Superior temporal gyrus (tissue), 1 donor: ENCODE measurements at regions not wholly inside any gene's neighbourhood (a gene's known extent, or its start where the extent isn't known, plus 50 kb on each side); places are given as distances from the start of the nearest gene placed in this dataset.
"Not testable (repeated sequence)": the region's sequence is repeated elsewhere in the genome, so short reads cannot be mapped to it uniquely, and the experiment has no call there.

Experiments used
- DNase-seq: peaks from one replicate; pipeline ENCODE4 v3.0.0-alpha.2; 2016; ENCODE audit errors: extremely low spot score

GRCh38 chr11:112697391-112698178 lies 263.6 kb upstream of the NCAM1 start:
- peak; percentile 91 for DNase-seq

DNA sequence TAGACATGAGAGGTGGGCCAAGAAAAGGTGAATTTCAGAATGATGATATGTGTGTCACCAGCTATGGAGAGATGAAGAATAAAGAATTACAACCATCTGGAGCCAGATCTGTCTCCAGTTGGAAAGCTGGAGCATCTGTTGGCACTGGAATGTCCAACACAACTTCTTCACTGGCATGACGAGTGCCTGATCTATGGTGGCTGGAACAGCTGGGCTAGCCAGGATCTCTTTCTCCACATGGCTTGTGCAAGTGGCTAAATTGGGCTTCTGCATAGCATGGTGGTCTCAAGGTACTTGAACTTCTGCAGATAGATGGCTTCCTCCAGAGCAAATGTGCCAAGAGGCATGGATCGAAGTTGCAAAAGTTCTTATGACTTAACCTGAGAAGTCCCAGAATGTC lies 256.1 kb upstream of the NCAM1 start:
- no peak for DNase-seq

GRCh38 chr11:112706863-112707262 lies 254.4 kb upstream of the NCAM1 start:
- no peak for DNase-seq

DNA sequence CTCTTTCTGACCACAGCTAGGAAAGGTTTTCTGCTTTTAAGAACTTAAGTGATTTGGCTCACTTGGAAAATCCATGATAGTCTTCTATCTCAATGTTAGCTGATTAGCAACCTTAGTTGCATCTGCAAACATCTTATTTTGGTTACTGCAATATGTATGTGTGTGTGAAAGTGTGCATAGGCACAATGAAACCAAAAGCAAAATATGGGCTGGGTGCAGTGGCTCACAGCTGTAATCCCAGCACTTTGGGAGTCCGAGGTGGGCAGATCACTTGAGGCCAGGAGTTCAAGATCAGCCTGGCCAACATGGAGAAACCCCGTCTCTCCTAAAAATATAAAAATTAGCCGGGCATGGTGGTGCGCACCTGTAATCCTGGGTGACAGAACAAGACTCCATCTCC lies 246.9 kb upstream of the NCAM1 start:
- not testable (repeated sequence) for DNase-seq

- no peak for DNase-seq
These were observed 246.2 kb upstream of the NCAM1 start for GRCh38 chr11:112715056-112715455.

GRCh38 chr11:112718483-112718882 lies 242.7 kb upstream of the NCAM1 start:
- DNase-seq: no peak

DNA sequence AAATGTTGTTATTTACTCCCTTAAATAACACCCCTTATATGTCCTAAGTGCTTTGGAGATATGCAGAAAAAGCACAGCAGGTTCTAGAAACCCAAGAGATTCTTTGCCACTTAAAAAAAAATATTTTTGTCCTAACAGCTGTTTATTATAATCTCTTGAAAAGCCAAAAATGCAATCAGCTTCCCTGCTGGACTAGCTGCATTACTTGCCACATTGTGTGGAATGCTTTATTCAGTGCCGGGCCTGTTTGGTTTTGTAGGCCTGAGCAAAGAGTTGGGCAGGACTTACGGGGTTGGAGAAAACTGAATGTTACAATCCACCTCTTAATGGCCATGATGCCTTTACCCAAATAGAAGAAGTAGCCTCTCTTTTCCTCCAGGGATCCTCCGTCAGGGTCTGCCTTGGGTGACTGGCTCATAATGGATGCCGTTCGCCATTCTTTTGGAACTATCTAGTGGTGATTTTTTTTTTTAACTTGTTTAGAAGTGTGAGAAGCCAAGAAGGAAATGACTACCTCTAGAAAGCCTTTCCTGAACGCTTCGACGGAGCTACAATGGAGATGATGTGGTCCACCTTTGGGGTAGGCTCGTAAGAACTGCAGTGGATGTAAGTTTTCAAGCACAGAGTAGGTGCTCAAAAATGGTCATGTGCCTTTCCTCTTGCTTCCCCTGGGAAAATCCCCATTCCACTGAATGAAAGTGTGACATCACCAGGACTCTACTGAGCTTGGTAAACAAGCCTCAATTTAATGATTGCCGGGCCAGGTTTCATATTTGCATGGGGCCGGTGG lies 241.3 kb upstream of the NCAM1 start:
- no peak for DNase-seq

- no peak for DNase-seq
These were observed 239.1 kb upstream of the NCAM1 start for GRCh38 chr11:112722148-112722547.

GRCh38 chr11:112722876-112723275 lies 238.3 kb upstream of the NCAM1 start:
- DNase-seq: no peak

- DNase-seq: no peak
These were observed 237.3 kb upstream of the NCAM1 start for GRCh38 chr11:112723676-112724495.

DNA sequence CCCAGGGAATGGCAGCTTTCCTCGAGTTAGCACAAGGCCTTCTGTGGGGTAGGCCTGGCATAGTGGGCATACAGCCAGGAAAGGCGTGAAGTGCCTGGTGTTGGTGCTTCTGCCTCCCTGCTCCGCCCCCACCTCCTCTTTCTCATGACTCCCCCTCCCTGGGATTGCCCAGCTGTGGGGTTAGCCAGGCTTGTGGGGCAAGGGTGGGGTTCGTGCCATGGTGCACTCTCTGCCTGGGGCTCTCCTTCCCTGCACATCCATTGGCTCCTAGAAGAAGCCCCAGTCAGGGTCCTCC lies 236.8 kb upstream of the NCAM1 start:
- no peak for DNase-seq

DNA sequence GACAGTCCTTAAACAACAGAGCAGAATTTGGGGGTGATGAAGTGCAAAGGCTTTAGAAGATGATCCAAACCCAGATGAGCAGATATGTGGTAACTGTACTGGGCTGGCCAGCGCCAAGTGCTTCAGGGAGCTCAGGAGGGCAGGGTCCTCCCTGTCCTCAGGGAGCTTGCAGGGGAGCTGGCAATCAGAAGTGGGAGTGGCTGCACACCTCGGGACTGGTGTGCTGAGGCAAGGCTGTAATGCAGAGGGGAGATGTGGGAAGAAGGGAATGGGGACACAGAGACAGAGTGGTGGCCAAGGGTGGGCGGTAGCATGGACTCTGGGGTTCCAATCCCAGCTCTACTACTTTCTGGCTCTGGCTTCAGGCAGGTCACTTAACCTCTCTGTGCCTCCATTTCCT lies 235.6 kb upstream of the NCAM1 start:
- DNase-seq: no peak

DNA sequence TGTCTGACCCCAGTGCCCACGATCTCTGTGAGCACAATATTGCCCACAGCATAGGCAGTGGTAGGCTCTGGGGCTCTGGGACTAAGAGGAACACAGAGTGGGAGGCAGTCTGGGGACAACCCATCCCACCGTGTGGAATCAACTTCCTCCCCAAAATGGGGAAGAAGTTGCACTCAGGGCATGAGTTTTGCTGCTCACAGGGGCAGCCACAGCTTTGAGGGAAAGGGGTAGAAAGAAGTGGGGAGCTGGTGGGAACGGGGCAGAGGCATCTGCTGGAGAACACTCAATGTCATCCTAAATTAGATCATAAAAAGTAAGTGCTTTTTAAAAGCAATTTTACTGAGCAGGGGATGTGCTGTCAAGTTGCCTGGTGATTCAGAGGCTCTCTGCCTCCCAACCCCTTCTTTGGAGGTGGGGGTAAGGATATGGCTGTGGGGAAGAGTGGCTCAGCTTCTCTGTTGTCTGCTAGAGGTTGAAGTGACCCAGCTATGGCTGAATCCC lies 233.8 kb upstream of the NCAM1 start:
- no peak for DNase-seq

DNA sequence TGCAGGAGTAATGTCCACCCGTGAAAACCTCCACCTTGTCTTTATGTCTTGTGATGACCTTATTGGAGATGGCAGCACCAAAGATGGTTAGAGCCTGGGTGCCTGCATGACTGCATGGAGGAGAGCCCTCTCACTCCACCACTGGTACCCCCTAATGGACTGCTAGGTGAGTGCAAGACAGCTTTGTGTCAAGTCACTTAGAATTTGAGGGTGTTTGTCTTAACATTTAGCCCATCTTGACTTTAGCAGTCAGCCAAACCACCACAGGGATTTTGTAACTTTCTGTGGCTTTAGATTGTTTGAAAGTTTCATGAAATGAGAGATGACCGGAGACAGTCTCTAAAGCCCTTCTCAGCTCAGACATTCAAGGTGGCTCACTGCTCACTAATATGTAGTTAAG lies 232.9 kb upstream of the NCAM1 start:
- no peak for DNase-seq

DNA sequence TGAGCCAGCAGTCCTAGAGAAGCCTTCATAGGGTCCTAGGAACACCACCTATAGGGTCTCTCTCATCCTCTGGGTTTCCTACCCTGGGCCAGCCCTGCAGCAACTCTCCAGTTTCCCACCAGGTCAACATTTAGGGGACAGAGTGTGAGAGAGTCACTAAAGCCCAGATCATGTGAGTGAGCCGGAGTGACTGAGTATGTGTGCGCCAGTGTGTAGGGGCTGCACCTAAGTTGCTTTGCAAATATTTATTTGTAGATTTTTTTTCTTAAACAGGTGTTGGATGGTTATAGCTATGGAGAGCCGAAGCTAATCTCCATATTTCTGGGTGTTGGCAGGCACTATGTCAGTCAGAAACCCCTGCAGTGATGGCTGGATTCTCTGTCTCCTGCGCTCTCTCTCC lies 232.5 kb upstream of the NCAM1 start:
- no peak for DNase-seq

- DNase-seq: no peak
These were observed 230.6 kb upstream of the NCAM1 start for GRCh38 chr11:112730591-112730990.

GRCh38 chr11:112731538-112731937 lies 229.7 kb upstream of the NCAM1 start:
- DNase-seq: no peak

- DNase-seq: no peak
These were observed 229.2 kb upstream of the NCAM1 start for GRCh38 chr11:112732031-112732430.

GRCh38 chr11:112734207-112734606 lies 227.0 kb upstream of the NCAM1 start:
- no peak for DNase-seq

GRCh38 chr11:112735470-112735869 lies 225.8 kb upstream of the NCAM1 start:
- no peak for DNase-seq

GRCh38 chr11:112744041-112744440 lies 217.2 kb upstream of the NCAM1 start:
- DNase-seq: no peak

DNA sequence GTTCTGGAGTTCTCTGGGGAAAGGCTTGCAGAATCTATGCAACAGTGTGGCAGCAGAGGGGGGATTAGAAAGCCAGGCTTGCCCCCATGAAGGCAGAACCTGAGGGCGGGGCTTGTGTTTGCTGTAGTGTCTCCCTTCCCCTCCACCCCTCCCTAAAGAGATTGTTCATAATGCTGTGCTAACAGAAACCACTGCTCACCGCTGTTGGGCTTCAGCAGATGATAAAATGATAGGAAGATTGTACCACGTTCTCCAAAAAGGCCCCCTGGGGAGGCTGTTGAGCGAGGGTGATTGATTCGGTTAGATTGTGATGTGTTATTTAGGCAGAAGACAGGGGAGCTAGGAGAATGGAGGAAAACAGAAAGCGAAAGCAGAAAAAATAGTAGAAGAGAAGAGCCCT lies 215.2 kb upstream of the NCAM1 start:
- no peak for DNase-seq
